HTR-8/SVneo (cell line): ENCODE measurements at regions not wholly inside any gene's neighbourhood (a gene's known extent, or its start where the extent isn't known, plus 50 kb on each side); places are given as distances from the start of the nearest gene placed in this dataset.
"Not testable (repeated sequence)": the region's sequence is repeated elsewhere in the genome, so short reads cannot be mapped to it uniquely, and the experiment has no call there.

Source experiments
- DNase-seq: peaks from one replicate; pipeline ENCODE4 v3.0.0; 2011; ENCODE audit warnings: low spot score, mixed read lengths; ENCODE audit not compliant: insufficient read length
- FAIRE-seq: peaks from 2 replicates; lab custom pipeline; 2011; peaks lifted over from hg19 to GRCh38; lab: Jason Lieb, UNC

DNA sequence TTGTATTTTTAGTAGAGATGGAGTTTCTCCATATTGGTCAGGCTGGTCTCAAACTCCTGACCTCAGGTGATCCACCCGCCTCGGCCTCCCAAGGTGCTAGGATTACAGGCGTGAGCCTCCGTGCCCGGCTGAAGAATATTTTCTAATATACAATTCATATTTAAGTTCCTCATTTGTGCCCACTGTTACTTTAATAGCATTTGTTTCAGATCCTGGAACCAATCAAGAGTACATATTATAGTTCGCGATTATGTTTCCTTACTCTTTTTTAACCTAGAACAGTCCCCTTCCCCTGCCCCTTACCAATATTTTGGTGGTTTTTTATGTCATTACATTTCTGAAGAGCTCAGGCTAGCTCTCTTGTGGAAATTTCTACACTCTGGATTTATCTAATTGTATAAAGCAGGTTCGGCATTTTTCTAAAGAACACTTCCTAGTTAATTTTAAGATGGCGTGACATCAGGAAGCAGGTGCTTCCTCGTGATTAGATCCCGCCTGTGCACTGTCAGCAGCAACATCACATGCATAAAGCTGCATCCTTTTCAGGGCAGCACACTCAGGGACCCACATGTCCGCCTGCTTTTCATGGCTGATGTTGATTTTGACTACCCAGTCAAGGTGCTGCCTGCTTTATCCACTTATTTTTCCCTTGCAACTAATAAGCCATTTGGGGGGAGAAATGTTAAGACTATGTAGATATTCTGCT, 88.7 kb upstream of the EPHB3 start:
- DNase-seq (no peak), FAIRE-seq (no peak)

DNA sequence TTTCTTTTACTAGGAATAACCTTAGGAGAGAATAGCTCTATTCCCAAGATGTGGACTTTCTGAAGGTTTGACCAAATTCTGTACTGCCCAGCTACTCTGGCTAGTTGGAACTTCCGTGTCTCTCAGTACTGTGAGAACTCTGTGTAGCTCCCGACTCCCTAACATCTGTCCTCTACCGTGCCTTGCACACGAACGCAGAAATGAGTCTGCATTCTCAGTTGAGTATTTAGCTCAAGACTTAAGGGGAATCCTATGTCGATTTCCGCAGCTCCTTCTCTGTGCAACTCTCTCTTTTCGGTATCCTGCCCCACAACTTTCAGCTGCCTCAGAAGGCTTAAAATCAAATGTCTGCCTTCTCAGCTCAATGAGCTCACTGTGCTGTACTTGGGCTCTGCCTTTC, 86.7 kb upstream of the EPHB3 start:
- no peak for DNase-seq
- no peak for FAIRE-seq

DNA sequence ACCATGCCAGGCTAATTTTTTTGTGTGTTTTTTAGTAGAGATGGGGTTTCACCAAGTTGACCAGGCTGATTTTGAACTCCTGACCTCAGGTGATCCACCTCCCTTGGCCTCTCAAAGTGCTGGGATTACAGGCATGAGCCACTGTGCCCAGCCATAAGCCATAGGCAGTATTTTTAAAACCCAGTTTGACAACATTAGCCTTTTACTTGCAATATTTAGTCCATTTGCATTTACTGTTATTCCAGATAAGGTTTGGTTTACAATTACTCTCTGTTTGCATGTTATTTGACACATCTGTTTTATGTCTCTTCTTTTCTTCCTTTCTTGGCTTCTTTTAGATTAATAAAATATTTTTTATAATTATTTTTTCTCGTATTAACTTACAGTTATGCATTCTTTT, 83.6 kb upstream of the EPHB3 start:
- FAIRE-seq (no peak), DNase-seq (no peak)

DNA sequence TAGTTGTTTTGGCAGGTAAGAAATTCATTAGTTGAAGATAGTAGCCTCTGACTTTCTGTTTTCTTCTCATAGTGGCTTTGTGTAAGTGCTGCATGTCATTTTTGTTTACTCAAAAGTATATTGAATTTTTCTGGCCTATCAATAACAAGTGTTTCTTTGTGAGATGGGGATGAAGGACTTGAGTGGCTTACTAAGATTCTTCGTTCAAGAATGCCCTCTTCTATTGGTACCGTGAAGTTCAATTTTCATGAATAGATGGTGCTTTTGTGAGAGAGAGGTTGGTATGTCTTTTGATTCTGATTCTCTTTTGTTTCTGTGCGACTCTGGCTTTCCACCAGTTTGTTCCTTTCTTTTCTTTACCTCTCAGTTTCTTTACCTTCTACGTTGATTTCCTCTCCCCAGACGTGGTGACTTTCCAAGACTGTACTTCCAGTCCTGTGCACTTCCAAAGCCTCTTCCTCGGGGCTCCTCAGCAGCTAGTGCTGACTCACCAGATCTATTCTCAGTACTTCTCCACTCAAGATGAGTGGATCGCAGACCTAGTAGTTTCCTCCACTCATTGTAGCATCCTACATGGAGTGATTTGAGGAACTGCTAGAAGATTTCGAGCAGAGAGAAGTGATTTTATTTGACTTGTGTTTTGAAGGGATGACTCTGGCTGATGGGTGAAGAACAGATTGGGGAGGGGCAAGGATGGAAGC, 82.0 kb upstream of the EPHB3 start:
- DNase-seq: no peak
- no peak for FAIRE-seq

DNA sequence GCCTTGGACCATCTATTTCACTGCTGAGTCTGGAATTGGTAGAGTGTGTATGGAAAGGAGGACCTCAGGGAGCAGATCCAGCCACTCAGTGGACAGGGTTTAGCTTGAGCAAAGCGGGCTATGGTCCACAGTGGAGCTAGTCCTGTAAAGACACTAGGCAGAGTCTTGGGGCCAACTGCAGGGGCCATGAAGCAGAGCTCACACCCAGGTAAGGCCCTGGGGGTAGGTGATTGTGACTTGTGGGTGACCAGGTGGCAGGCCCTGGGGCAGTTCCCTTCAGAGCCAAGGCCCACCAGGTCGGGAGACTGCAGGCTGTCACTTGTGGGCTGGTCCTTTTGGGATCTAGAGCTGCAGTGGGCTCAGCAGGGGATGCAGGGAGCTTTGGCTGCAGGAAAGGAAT, 80.8 kb upstream of the EPHB3 start:
- DNase-seq (no peak), FAIRE-seq (no peak)

DNA sequence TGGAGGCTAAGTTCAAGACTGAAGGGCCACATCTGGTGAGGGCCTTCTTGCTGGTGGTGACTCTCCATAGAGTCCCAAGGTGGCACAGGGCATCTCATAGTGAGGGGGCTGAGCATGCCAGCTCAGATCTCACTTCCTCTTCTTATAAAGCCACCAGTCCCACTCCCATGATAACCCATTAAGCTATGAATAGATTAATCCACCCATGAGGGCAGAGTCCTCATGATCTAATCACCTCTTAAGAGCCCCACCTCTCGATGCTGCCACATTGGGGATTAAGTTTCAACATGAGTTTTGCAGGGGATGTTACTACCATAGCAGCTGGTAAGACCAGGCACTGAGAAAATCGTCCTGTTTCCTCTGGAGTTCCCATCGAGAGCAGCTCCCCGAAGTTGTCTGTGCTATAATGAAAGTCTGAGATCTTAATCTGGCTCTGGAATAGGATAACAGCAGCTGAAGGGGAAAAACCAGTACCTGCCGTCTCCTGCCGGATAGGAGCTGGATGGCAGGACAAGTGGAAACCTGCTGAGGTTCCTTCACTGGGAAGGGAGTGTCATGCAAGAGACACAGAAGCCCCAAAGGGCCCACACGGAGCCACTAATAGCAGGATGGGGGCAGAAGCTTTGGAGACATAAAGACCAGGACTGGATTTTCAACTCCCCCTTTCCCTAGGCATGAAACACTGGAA, 79.5 kb upstream of the EPHB3 start:
- no peak for FAIRE-seq
- no peak for DNase-seq

DNA sequence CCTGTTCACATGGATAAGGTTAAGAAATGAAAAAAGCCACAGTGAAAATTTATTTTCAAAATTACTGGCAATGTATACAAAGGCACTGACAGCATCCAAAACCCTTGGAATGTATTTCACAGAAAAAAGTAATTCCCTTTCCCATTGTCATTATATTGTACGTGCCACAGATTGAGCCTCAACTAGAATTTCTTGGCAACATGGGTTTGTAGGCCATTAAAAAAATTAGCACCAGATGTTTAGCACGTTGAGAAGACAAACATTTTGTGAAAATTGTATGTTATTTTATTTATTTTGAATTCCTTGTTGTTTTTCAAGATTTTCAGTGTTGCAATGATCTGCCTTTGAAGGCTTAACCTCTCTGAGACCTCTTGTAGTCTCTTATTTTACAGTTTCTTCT, 76.3 kb upstream of the EPHB3 start:
- DNase-seq (no peak), FAIRE-seq (no peak)

DNA sequence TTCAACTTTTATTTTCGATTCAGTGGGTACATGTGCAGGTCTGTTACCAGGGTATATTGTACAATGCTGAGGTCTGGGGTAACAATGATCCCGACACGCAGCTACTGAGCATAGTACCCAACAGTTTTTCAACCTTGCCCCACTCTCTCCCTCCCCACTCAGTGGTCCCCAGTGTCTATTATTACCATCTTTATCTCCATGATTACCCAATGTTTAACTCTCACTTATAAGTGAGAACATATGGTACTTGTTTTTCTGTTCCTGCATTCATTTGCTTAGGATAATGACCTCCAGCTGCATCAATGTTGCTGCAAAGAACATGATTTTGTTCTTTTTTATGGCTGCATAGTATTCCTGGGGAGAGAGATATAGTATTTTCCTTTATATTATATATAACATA, 75.7 kb upstream of the EPHB3 start:
- FAIRE-seq (no peak), DNase-seq (no peak)

DNA sequence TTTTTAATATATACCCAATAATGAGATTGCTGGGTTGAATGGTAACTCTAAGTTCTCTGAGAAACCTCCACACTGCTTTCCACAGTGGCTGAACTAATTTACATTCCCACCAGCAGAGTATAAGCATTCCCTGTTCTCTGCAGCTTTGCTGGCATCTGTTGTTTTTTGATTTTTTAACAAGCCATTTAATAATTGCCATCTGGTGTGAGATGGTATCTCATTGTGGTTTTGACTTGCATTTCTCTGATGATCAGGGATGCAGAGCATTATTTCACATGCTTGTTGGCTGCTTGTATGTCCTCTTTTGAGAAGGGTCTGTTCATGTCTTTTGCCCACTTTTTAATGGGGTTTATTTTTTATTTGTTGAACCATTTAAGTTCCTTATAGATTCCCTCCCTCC, 75.0 kb upstream of the EPHB3 start:
- FAIRE-seq: no peak
- no peak for DNase-seq

DNA sequence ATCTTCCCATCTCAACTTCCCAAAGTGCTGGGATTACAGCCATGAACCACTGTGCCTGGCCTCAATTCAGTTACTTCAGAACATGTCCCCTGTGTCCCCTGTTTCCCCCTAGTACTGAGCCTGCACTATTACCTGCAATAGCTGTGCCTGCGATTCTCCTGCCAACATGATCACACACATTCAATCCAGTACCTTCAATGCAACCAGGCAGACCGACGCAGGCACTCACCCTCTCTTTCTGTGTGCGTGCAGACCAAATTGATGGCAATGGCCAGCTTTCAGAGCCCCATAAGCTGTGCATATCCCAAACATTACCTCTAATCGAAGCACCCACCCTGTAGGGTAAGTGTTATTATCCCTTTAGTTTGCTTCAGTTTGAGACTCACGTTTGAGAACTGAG, 73.0 kb upstream of the EPHB3 start:
- DNase-seq: no peak
- no peak for FAIRE-seq

DNA sequence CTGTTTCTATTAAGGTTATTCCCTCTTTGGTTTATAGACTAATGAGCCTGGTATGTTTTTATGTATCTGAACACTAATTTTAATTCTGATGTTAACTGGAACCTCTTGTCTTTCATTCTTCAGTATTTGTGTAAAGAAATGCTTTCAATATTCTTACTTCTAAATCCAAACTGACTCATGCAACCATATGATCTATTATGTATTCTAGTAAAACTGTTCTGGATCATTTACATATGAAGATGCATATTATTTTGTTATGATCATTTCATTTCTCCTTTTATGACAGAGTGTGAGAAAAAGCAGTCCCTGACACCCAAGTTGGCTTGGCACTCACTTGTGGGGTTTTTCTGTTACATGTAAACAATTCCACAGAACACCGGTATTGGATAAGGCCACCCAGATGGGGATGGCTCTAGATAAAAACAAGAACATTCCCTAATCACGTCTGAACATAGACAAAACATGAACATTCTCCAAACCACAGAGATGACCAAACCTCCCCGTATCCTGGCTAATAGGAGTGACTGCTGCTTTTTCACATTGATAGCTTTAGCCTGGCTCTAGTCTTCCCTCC, 72.2 kb upstream of the EPHB3 start:
- FAIRE-seq: no peak
- DNase-seq: no peak

DNA sequence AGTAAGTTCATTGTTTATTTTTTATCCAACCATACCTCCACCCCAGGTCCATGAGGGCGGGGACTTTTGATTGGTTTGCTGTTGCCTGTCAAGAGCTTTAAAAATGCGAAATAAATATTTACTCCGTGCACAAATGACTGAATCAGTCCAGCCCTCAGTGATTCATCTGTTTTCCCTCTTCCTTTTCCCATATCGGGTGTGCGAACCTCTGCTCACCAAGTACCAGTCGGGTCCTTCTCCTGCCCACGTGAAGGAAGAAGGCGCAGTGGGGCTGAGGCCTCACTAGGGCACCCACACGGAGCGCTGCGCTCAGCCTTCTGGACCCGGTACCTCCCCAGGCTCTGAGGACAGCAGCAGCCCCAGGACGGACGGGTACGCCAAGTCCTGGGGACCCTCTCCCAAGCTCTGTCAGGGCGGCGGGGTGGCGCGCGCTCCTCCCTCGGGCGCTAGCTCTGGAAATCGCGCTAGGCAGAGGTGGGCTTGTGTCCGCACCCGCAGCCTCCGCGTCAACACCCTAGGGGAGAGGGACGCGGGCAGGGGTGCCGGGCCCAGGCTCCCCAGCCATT, 70.5 kb upstream of the EPHB3 start:
- no peak for FAIRE-seq

DNA sequence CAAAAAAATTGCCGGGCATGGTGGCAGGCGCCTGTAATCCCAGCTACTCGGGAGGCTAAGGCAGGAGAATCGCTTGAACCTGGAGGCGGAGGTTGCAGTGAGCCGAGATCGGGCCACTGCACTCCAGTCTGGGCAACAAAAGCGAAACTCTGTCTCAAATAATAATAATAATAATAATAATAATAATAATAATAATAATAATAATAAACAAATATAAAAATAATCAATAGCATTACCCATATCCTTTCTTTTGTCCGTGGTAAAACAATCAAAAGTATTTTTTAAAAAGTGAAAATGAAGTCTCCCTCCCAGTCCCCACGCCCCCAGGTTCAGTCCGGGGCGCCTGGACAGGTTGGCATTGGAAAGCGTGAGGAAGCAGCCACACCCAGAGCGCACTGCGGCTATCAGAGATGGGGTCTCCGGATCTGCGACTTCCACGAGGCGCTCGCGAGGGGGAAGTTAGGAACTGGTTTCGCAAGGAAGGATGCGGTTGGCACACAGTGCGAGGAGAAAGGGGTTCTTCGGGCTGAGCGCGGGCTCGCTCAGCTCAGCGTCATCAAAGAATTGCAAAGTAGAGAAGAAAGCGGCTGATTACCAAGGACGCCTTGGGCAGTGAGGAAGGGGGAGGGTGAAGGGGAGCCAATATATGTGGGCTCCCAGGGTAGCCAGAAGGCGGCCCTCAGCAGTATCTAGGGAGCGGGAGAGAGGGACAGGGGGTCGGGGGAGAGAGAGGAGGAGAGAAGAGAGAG, 69.5 kb upstream of the EPHB3 start:
- DNase-seq: no peak

More for the DNA sequence above, 70.5 kb upstream of the EPHB3 start:
- no peak for DNase-seq

DNA sequence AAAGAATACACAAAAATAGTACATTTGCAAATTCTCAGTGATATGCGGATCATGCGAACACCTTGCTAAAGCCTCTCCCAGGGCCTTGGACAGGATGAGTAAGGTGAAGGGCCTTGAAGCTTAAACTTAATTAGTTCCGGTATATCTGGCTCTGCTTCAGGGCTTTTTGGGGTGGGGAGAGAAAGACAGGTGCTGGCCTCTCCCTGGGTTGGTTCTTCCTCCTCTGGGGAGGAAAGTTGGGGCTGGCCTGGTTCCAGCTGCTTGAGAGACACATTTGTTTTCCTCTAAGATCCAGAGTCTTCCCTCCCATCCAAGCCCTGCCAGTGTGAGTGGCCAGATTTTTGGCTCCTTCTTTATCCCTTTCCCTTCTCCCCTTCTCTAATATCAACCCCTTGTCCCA, 64.7 kb upstream of the EPHB3 start:
- DNase-seq: no peak
- no peak for FAIRE-seq

More for the DNA sequence above, 69.5 kb upstream of the EPHB3 start:
- no peak for FAIRE-seq

DNA sequence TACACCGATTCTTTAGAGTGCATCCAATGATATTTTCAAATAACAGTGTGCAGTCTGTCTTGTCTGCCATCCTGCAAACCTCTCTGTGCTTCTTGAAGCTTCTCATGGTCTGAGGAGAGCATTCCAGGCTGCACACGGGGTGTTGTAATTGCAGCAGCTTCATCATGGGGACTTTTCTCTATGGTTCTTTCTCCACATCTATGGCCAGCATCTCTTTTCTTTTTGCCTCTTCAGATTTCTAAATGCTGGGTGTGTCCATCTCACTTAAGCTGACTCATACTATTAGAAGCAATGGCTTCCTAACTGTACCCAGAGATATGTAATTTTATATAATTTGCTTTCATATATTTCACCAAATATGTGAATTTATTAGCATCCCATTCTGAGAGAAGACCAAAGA, 63.8 kb upstream of the EPHB3 start:
- DNase-seq (no peak), FAIRE-seq (no peak)

DNA sequence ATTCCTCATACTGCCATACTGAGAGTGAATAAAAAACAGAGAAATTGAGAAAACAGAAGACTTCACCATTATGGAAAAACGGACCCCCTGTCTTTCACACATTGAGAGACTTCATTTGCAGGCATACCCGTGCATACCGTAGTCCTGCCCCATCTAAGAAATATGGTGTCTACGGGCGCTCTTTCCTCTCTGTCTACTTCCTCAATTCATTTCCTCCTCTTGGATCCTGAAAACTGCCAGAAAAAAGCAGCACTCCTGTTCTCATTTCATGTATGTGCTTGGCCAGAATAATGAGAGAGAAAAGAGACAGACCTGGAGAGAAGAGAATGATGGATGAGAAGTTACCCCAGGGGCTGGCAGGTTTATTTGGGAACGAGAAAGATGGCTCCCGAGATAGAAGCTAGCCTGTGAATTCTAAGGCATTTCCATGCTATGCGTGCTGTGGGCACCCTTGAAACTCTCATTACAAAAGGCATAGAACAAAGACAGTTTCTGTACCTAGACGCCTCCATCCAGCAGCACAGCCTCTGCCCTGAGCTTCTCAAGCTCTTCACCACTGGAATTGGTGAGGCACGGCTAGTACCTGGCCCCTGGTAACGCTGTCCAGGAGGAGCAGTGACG, 62.5 kb upstream of the EPHB3 start:
- FAIRE-seq (no peak), DNase-seq (no peak)

DNA sequence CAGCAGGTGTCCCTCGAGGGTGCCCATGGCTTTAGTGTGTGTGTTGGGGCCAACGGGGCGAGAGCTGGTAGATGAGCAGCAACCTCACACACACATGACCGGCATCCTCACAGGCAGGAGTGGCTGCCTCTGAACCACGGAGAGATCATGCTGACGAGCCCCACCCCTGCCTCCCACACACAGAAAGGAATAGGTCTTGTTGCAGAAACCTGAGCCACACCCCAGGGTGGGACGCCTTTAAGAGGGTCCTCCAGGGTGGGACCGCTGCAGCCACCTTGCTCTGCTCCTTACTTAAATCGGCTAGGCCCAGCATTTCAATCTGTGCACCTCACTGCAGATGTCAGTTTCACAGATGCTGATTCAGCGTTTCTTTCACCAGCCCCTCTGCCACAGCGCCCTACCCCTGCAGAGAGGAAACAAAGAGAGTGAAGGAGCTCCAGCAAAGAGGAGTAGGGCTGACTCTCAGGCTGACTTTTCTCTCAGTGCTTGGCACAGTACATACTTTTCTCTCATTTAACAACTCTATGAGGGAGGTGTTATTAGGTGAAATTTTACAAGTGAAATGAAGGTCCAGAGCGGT, 61.2 kb upstream of the EPHB3 start:
- no peak for FAIRE-seq
- DNase-seq: no peak

DNA sequence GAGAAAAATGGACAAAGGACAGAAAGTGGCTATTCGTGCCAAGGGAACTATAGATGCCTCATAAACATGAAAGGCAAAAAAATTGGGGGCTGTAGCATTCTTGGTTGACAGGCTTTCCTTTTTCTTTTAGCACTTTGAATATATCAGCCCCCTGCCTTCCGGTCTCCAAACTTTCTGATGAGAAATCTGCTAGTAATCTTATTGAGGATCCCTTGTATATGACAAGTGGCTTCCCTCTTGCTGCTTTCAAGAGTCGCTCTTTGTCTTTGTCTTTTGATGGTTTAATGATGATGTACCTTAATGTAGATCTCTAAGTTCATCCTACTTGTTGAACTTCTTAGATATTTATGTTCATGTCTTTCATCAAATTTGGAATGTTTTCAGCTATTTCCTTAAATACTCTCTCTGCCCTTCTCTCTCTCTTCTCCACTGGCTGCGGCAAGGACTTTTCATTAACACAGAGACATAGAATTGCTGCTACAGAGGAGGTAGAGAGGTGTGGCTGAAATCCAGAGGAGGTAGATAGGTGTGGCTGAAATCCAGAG, 59.4 kb upstream of the EPHB3 start:
- no peak for DNase-seq
- no peak for FAIRE-seq

DNA sequence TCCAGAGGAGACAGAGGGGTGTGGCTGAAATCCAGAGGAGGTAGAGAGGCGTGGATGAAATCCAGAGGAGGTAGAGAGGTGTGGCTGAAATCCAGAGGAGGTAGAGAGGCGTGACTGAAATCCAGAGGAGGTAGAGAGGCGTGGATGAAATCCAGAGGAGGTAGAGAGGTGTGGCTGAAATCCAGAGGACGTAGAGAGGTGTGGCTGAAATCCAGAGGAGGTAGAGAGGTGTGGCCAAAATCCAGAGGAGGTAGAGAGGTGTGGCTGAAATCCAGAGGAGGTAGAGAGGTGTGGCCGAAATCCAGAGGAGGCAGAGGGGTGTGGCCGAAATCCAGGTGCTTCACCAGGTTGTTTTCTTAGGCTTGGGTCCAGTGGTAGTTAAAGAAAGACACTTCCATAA, 58.7 kb upstream of the EPHB3 start:
- FAIRE-seq, DNase-seq: not testable (repeated sequence)
